Gastrocnemius medialis (tissue), 4 donors: ENCODE measurements at regions not wholly inside any gene's neighbourhood (a gene's known extent, or its start where the extent isn't known, plus 50 kb on each side); places are given as distances from the start of the nearest gene placed in this dataset.

Source experiments
- ATAC-seq, 2 donors: fragments of 150-250 bp; one replicate each; pipeline ENCODE4 v1.9.1; 2016
- DNase-seq, 2 donors: peaks; one replicate each; pipeline ENCODE4 v3.0.0-alpha.2; 2019
- H3K27ac ChIP-seq, 4 donors: fragments of 200-600 bp; sonication (generic); 1 replicate in 1 of 4; 2 replicates in 3 of 4; pipeline ENCODE4 v1.5.1; 2016 to 2018; ENCODE audit warnings: mild to moderate bottlenecking in 2 of 4, moderate library complexity in 1 of 4
- H3K27me3 ChIP-seq, 3 donors: fragments of 200-600 bp; sonication (generic) in 2 of 3; 1 replicate in 1 of 3; 2 replicates in 2 of 3; pipeline versions ENCODE4 v1.5.1 to v1.6.0; 2016 to 2019; ENCODE audit warnings: mild to moderate bottlenecking in 1 of 3, moderate library complexity in 1 of 3
- H3K36me3 ChIP-seq, 2 donors: fragments of 200-600 bp; sonication (generic) in 1 of 2; one replicate each; pipeline ENCODE4 v1.5.1; 2017 to 2018
- H3K4me1 ChIP-seq, 2 donors: fragments of 200-600 bp; sonication (generic) in 1 of 2; one replicate each; pipeline ENCODE4 v1.5.1; 2016 to 2017; ENCODE audit warnings: mild to moderate bottlenecking in 2 of 2
- H3K4me3 ChIP-seq, 4 donors: fragments of 200-600 bp; sonication (generic) in 3 of 4; 1 replicate in 1 of 4; 2 replicates in 3 of 4; pipeline ENCODE4 v1.5.1; 2016 to 2019; ENCODE audit warnings: mild to moderate bottlenecking in 2 of 4
- H3K9me3 ChIP-seq, 3 donors: fragments of 200-600 bp; sonication (generic) in 2 of 3; 1 replicate in 1 of 3; 2 replicates in 2 of 3; pipeline ENCODE4 v1.5.1; 2016 to 2019
- POLR2A ChIP-seq, 2 donors: fragments of 450-650 bp; IDR thresholded peaks; one replicate each; pipeline ENCODE4 v1.6.1; 2017; ENCODE audit warnings: antibody characterized with exemption in 2 of 2, mild to moderate bottlenecking in 2 of 2, moderate library complexity in 2 of 2
- in situ Hi-C, 4 donors: fragments of 200-750 bp; cut with MboI; loops; one replicate each; pipeline versions ENCODE4 v1.15.0 to v1.8.0; 2017; ENCODE audit warnings: low sequenced_read_pairs in 4 of 4
- intact Hi-C: fragments of 100-400 bp; cut with DNase I; formaldehyde crosslinking; loops from one replicate; pipeline ENCODE4 v1.15.1; 2023; ENCODE audit warnings: low total_unique reads
- TF ChIP-seq, protein P1 (sequence below), 5 experiments: fragments of 450-650 bp in 3 of 5; fragments of 200-600 bp in 2 of 5; sonication (generic) in 2 of 5; IDR thresholded peaks in 4 of 5; conservative IDR thresholded peaks in 1 of 5; 1 replicate in 4 of 5; 2 replicates in 1 of 5; pipeline ENCODE4 v1.5.1; 2016 to 2019; ENCODE audit warnings: antibody characterized with exemption in 5 of 5, mild to moderate bottlenecking in 3 of 5, moderate library complexity in 3 of 5

DNA sequence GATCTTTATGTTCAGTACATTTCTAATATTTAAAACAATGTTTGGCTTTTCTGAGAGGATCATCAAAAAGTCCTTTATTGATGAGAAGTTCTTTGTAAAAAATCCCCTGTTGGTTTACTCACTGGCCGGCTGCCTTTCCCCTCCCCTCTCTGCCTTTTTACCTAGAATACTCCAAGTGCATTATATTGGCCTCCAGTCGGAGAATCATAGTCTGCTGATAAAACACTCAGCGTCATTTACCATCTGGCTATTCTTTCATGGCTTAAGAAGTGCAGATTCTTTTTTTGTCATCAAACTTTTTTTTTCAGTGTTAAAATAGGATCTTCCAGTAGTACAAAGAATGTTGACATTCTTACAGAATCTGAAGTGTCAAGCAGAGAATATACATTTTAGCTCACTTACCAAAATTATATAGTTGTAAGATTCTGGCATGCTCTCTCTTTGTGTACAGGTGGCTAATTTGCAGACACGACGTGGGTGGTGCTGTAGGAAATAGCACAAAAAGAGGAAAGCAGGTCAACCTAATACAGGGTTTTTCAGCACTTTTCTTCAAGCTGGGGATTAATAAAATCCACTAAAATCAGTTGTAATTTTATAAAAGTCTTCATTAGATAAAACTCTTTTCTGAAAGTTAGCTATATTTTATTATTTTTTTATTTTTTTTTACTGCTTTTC lies 731.8 kb downstream of the KCTD8 start:
- ATAC-seq: no peak
- intact Hi-C loops (no loop called here), in situ Hi-C loops (no loop called here)
- Histone ChIP-seq H3K9me3 (no peaks in the 10 kb centered on the region), H3K4me1 (no peaks in the 10 kb centered on the region), H3K27me3 (no peaks in the 10 kb centered on the region), H3K36me3 (no peaks in the 10 kb centered on the region), H3K4me3 (no peak overlapping the region), H3K27ac (no peak overlapping the region)
- no peak for DNase-seq
- TF ChIP-seq, protein P1, sequence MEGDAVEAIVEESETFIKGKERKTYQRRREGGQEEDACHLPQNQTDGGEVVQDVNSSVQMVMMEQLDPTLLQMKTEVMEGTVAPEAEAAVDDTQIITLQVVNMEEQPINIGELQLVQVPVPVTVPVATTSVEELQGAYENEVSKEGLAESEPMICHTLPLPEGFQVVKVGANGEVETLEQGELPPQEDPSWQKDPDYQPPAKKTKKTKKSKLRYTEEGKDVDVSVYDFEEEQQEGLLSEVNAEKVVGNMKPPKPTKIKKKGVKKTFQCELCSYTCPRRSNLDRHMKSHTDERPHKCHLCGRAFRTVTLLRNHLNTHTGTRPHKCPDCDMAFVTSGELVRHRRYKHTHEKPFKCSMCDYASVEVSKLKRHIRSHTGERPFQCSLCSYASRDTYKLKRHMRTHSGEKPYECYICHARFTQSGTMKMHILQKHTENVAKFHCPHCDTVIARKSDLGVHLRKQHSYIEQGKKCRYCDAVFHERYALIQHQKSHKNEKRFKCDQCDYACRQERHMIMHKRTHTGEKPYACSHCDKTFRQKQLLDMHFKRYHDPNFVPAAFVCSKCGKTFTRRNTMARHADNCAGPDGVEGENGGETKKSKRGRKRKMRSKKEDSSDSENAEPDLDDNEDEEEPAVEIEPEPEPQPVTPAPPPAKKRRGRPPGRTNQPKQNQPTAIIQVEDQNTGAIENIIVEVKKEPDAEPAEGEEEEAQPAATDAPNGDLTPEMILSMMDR (IDR thresholded peaks at IDR 0.05 in 4 of 5, conservative IDR thresholded peaks at IDR 0.05 in 1 of 5): no peak
- no peak for TF ChIP-seq POLR2A (IDR thresholded peaks at IDR 0.05)

DNA sequence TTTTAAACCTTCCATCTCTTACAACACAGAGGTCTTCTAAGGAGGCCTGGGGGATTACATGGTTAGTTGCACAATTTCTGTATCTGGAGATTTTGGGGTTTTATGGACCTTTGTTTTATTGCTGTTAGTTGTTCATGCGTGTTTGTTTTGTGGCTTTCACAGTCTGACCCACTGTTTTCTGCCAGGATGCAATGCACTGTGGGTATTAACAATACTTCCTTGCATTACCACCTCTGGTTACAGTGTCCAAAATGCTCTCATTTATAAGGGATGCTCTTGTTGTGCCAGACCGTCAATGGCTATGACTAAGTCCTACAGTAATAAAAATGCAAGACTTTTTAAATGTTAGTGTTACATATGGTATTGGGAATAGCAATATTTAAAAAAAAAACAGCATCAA lies 730.2 kb downstream of the KCTD8 start:
- no peak for ATAC-seq

GRCh38 chr4:43732829-43733426 lies 715.7 kb downstream of the KCTD8 start:
- in situ Hi-C loops (loop anchor here in 1 of 4 donors (10.0 kb wide), 1 partner anchor 72 kb away; no protein-coding TSS in a partner anchor), intact Hi-C loops (no loop called here)
- ATAC-seq (no peak), DNase-seq (no peak)
- Histone ChIP-seq H3K27me3 (no peaks in the 10 kb centered on the region), H3K4me1 (no peaks in the 10 kb centered on the region), H3K27ac (no peak overlapping the region), H3K36me3 (no peaks in the 10 kb centered on the region), H3K9me3 (no peaks in the 10 kb centered on the region), H3K4me3 (no peak overlapping the region)
- TF ChIP-seq, protein P1 (IDR thresholded peaks at IDR 0.05 in 4 of 5, conservative IDR thresholded peaks at IDR 0.05 in 1 of 5): no peak
- no peak for TF ChIP-seq POLR2A (IDR thresholded peaks at IDR 0.05)

More for the DNA sequence above, 730.2 kb downstream of the KCTD8 start:
- intact Hi-C loops: no loop called here
- Histone ChIP-seq H3K4me1 (no peaks in the 10 kb centered on the region), H3K27me3 (no peaks in the 10 kb centered on the region), H3K9me3 (no peaks in the 10 kb centered on the region), H3K36me3 (no peaks in the 10 kb centered on the region), H3K4me3 (no peak overlapping the region), H3K27ac (no peak overlapping the region)
- DNase-seq: no peak
- TF ChIP-seq POLR2A (IDR thresholded peaks at IDR 0.05): no peak
- TF ChIP-seq, protein P1 (IDR thresholded peaks at IDR 0.05 in 4 of 5, conservative IDR thresholded peaks at IDR 0.05 in 1 of 5): no peak
- in situ Hi-C loops: no loop called here

GRCh38 chr4:43742083-43742482 lies 706.5 kb downstream of the KCTD8 start:
- H3K36me3 ChIP-seq: no peaks in the 10 kb centered on the region
- TF ChIP-seq, protein P1 (IDR thresholded peaks at IDR 0.05 in 4 of 5, conservative IDR thresholded peaks at IDR 0.05 in 1 of 5): no peak
- TF ChIP-seq POLR2A (IDR thresholded peaks at IDR 0.05): no peak
- no peaks in the 10 kb centered on the region for H3K4me1 ChIP-seq
- ATAC-seq (no peak), DNase-seq (no peak)
- in situ Hi-C loops (no loop called here), intact Hi-C loops (no loop called here)
- H3K4me3 ChIP-seq: no peak overlapping the region
- no peaks in the 10 kb centered on the region for H3K27me3 ChIP-seq
- no peaks in the 10 kb centered on the region for H3K9me3 ChIP-seq
- H3K27ac ChIP-seq: no peak overlapping the region
